ENCODE measurements at regions not wholly inside any gene's neighbourhood (a gene's known extent, or its start where the extent isn't known, plus 50 kb on each side); places are given as distances from the start of the nearest gene placed in this dataset.

DNA sequence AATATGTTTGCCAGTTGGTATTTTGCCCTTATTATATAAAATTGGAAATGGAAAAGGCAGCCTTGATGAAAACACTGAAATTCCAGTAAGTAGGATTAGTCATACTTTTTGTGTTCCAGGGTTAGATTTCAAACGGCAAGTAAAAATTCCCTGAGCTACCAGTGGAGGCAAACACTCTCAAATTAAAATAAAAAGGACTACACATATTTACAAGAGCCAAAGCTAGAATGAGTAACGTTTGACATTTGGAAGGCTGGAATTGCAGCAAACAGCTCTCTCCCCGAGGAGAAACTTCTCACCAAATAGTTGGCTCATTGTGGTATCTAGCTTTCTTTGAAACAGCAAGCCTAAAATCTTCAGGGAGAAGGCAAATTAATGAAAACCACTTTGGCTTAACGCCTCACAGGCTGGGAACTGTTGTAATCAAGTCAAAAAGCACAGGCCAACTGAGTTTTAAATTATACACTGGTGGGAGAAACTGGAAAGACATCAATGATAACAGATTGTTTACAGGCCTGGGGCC lies 288.4 kb downstream of the SNX13 start:
- TF ChIP-seq, protein P1, sequence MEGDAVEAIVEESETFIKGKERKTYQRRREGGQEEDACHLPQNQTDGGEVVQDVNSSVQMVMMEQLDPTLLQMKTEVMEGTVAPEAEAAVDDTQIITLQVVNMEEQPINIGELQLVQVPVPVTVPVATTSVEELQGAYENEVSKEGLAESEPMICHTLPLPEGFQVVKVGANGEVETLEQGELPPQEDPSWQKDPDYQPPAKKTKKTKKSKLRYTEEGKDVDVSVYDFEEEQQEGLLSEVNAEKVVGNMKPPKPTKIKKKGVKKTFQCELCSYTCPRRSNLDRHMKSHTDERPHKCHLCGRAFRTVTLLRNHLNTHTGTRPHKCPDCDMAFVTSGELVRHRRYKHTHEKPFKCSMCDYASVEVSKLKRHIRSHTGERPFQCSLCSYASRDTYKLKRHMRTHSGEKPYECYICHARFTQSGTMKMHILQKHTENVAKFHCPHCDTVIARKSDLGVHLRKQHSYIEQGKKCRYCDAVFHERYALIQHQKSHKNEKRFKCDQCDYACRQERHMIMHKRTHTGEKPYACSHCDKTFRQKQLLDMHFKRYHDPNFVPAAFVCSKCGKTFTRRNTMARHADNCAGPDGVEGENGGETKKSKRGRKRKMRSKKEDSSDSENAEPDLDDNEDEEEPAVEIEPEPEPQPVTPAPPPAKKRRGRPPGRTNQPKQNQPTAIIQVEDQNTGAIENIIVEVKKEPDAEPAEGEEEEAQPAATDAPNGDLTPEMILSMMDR (IDR thresholded peaks at IDR 0.05; ENCODE audit: borderline replicate concordance, control extremely low read depth, extremely low read depth, insufficient read depth, missing control alignments) = no peak
- DNase-seq (ENCODE audit: low spot score) = no peak
- in situ Hi-C loops (cut with MboI; ENCODE audit: low sequenced_read_pairs, unreplicated experiment) = loop anchor here (25.0 kb wide), 1 partner anchor 340 kb away; no protein-coding TSS in a partner anchor

DNA sequence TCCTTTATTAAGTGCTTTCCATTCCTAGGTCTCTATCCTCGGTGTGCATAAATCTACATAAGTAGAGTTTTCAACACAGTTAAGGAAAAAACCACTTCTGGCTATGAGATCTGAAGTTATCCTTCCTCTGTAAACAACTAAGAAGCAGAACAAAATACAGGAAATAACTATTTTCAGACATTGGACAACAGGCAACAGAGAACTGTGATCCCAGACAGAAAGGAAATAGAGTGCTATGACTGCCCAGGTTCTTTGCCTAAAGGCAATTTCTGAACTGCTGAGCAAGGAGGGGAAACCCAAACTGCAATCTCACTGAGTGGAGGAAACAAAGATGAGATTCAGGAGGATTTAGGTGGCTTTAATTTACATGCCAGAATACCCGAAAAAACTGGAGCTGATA lies 285.4 kb downstream of the SNX13 start:
- TF ChIP-seq, protein P1 (IDR thresholded peaks at IDR 0.05; ENCODE audit: borderline replicate concordance, control extremely low read depth, extremely low read depth, insufficient read depth, missing control alignments) = no peak
- in situ Hi-C loops (cut with MboI; ENCODE audit: low sequenced_read_pairs, unreplicated experiment) = loop anchor here (25.0 kb wide), 1 partner anchor 343 kb away; no protein-coding TSS in a partner anchor
- DNase-seq (ENCODE audit: low spot score) = no peak

- in situ Hi-C loops (cut with MboI; ENCODE audit: low sequenced_read_pairs, unreplicated experiment) = loop anchor here (25.0 kb wide), 1 partner anchor 347 kb away; no protein-coding TSS in a partner anchor
- DNase-seq (ENCODE audit: low spot score) = no peak
- TF ChIP-seq, protein P1 (IDR thresholded peaks at IDR 0.05; ENCODE audit: borderline replicate concordance, control extremely low read depth, extremely low read depth, insufficient read depth, missing control alignments) = no peak
Observed at GRCh38 chr7:17659126-17659525, 281.2 kb downstream of the SNX13 start.

GRCh38 chr7:17660116-17660515 lies 280.2 kb downstream of the SNX13 start:
- in situ Hi-C loops (cut with MboI; ENCODE audit: low sequenced_read_pairs, unreplicated experiment) = loop anchor here (25.0 kb wide), 1 partner anchor 348 kb away; no protein-coding TSS in a partner anchor
- DNase-seq (ENCODE audit: low spot score) = no peak
- TF ChIP-seq, protein P1 (IDR thresholded peaks at IDR 0.05; ENCODE audit: borderline replicate concordance, control extremely low read depth, extremely low read depth, insufficient read depth, missing control alignments) = no peak

DNA sequence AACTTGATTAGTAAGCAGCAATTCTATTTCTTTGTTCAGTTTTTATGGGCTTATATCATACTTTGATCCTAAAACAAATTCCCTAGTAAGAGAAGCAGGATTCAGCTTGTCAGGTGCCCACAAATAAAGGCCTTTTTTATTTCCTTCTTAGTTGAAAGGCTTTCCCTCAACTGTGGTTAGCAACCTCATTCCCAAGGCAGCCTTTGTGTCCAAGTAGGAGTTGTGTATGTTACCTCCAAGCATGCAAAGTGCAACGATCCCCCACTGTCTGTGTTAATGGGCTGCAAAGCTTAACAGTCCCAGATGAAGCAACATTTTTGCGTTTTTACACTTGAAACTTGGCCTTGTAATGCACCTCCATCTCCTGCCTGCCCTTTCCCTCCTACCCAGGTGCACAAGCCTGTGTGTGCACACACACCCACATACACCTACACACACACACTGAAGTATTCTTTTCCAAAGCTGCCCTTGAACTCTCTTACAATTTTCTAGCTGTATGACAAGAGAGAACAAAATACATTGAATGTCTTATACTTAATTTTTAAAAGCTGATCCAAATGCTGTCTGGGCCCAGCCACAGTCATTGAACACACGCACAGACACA lies 278.2 kb downstream of the SNX13 start:
- DNase-seq (ENCODE audit: low spot score) = no peak
- in situ Hi-C loops (cut with MboI; ENCODE audit: low sequenced_read_pairs, unreplicated experiment) = loop anchor here (25.0 kb wide), 1 partner anchor 350 kb away; no protein-coding TSS in a partner anchor
- TF ChIP-seq, protein P1 (IDR thresholded peaks at IDR 0.05; ENCODE audit: borderline replicate concordance, control extremely low read depth, extremely low read depth, insufficient read depth, missing control alignments) = no peak

DNA sequence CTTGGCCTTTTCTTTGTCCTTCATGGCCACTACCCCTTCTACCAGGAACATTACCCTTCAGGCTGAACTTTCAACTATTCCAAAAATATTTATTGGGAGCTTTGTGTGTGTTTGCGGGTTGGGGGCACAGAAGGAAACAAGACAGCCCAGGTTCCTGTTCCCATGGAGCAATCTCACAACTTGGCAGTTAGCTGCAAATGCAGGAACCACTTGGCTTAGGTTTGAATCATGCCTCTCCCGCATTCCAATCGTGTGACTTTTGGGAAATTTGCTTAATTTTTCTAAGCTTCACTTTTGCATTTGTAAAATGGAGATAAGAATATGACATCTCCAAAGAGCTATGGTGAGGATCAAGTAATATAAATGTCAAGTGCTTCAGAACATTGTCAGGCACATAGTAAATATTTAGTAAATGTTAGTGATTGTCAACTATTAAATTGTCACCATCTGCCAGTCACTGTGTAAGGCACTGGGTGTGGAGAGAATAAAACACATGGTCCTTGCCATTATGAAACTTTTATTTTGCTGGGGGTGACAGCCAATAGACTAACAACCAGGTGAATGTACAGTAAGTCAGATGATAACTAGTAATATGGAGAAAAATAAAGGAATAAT lies 277.1 kb downstream of the SNX13 start:
- in situ Hi-C loops (cut with MboI; ENCODE audit: low sequenced_read_pairs, unreplicated experiment) = loop anchor here (25.0 kb wide), 1 partner anchor 351 kb away; no protein-coding TSS in a partner anchor
- TF ChIP-seq, protein P1 (IDR thresholded peaks at IDR 0.05; ENCODE audit: borderline replicate concordance, control extremely low read depth, extremely low read depth, insufficient read depth, missing control alignments) = no peak
- DNase-seq (ENCODE audit: low spot score) = no peak

Data from GM13976 (cell line).